Adipocyte (in vitro differentiated cells): ENCODE measurements at regions not wholly inside any gene's neighbourhood (a gene's known extent, or its start where the extent isn't known, plus 50 kb on each side); places are given as distances from the start of the nearest gene placed in this dataset.

ENCODE experiments used
- DNase-seq: peaks from one replicate; pipeline ENCODE4 v3.0.0-alpha.2; 2015; ENCODE audit warnings: low read depth
- H3K27me3 ChIP-seq: replicated peaks from 2 replicates; pipeline ENCODE4 v1.7.0; 2013; ENCODE audit warnings: mild to moderate bottlenecking, low read length, moderate library complexity; ENCODE audit not compliant: control insufficient read depth, insufficient read depth
- H3K36me3 ChIP-seq: 2 replicates; pipeline ENCODE4 v1.7.0; 2013; ENCODE audit warnings: low read length, mild to moderate bottlenecking, moderate library complexity; ENCODE audit not compliant: control insufficient read depth, insufficient read depth, severe bottlenecking
- H3K4me1 ChIP-seq: 2 replicates; pipeline ENCODE4 v1.7.0; 2013; ENCODE audit warnings: mild to moderate bottlenecking, low read length, moderate library complexity; ENCODE audit not compliant: control insufficient read depth, insufficient read depth
- H3K4me3 ChIP-seq: 2 replicates; pipeline ENCODE4 v1.7.0; 2013; ENCODE audit warnings: mild to moderate bottlenecking, low read length, moderate library complexity
- H3K9ac ChIP-seq: 2 replicates; pipeline ENCODE4 v1.7.0; 2013; ENCODE audit warnings: mild to moderate bottlenecking, low read length, moderate library complexity
- H3K9me3 ChIP-seq: 2 replicates; pipeline ENCODE4 v1.7.0; 2013; ENCODE audit warnings: mild to moderate bottlenecking, low read length, moderate library complexity; ENCODE audit not compliant: control insufficient read depth

GRCh38 chr18:30132959-30133358 is 909.6 kb downstream of the DSC3 start:
- Histone ChIP-seq H3K36me3 (no peaks in the 10 kb centered on the region), H3K9ac (no peak overlapping the region), H3K9me3 (no peaks in the 10 kb centered on the region), H3K27me3 (no peaks in the 10 kb centered on the region), H3K4me1 (no peaks in the 10 kb centered on the region), H3K4me3 (no peak overlapping the region)
- peak; percentile 62 for DNase-seq

- Histone ChIP-seq H3K9ac (no peak overlapping the region), H3K27me3 (no peaks in the 10 kb centered on the region), H3K9me3 (peaks cover 16% of the 10 kb centered on the region), H3K4me1 (no peaks in the 10 kb centered on the region), H3K36me3 (no peaks in the 10 kb centered on the region), H3K4me3 (no peak overlapping the region)
- DNase-seq: no peak
Observed at GRCh38 chr18:30121397-30121796, 921.1 kb downstream of the DSC3 start.

- no peaks in the 10 kb centered on the region for H3K4me1 ChIP-seq
- no peaks in the 10 kb centered on the region for H3K36me3 ChIP-seq
- H3K9me3 ChIP-seq: peaks cover 4% of the 10 kb centered on the region
Observed at GRCh38 chr18:30113454-30113853, 929.1 kb downstream of the DSC3 start.

GRCh38 chr18:30106356-30106755 is 936.2 kb downstream of the DSC3 start:
- no peaks in the 10 kb centered on the region for H3K9me3 ChIP-seq
- no peaks in the 10 kb centered on the region for H3K27me3 ChIP-seq
- H3K9ac ChIP-seq: no peak overlapping the region
- no peak overlapping the region for H3K4me3 ChIP-seq
- H3K4me1 ChIP-seq: no peaks in the 10 kb centered on the region
- H3K36me3 ChIP-seq: no peaks in the 10 kb centered on the region
- DNase-seq: peak; percentile 53

More at GRCh38 chr18:30113454-30113853, 929.1 kb downstream of the DSC3 start:
- no peak overlapping the region for H3K9ac ChIP-seq
- H3K27me3 ChIP-seq: no peaks in the 10 kb centered on the region
- DNase-seq: no peak
- H3K4me3 ChIP-seq: no peak overlapping the region

- Histone ChIP-seq H3K36me3 (no peaks in the 10 kb centered on the region), H3K9me3 (no peaks in the 10 kb centered on the region), H3K4me3 (no peak overlapping the region), H3K27me3 (no peaks in the 10 kb centered on the region), H3K9ac (no peak overlapping the region), H3K4me1 (no peaks in the 10 kb centered on the region)
- DNase-seq: no peak
Observed at GRCh38 chr18:30103881-30104280, 938.7 kb downstream of the DSC3 start.

- Histone ChIP-seq H3K4me3 (no peak overlapping the region), H3K9me3 (no peaks in the 10 kb centered on the region), H3K9ac (no peak overlapping the region), H3K4me1 (peaks cover 4% of the 10 kb centered on the region), H3K27me3 (no peaks in the 10 kb centered on the region), H3K36me3 (no peaks in the 10 kb centered on the region)
- no peak for DNase-seq
Observed at GRCh38 chr18:30096796-30097195, 945.7 kb downstream of the DSC3 start.

GRCh38 chr18:30094556-30094955 is 948.0 kb downstream of the DSC3 start:
- Histone ChIP-seq H3K27me3 (no peaks in the 10 kb centered on the region), H3K9me3 (no peaks in the 10 kb centered on the region), H3K4me3 (no peak overlapping the region), H3K4me1 (peaks cover 4% of the 10 kb centered on the region), H3K36me3 (no peaks in the 10 kb centered on the region), H3K9ac (no peak overlapping the region)
- DNase-seq: peak; percentile 80

GRCh38 chr18:30093376-30093775 is 949.2 kb downstream of the DSC3 start:
- no peak for DNase-seq
- no peaks in the 10 kb centered on the region for H3K36me3 ChIP-seq
- no peak overlapping the region for H3K9ac ChIP-seq
- H3K4me1 ChIP-seq: peaks cover 7% of the 10 kb centered on the region
- no peak overlapping the region for H3K4me3 ChIP-seq
- no peaks in the 10 kb centered on the region for H3K27me3 ChIP-seq
- H3K9me3 ChIP-seq: no peaks in the 10 kb centered on the region

- H3K9me3 ChIP-seq: no peaks in the 10 kb centered on the region
- peaks cover 3% of the 10 kb centered on the region for H3K4me1 ChIP-seq
- no peaks in the 10 kb centered on the region for H3K36me3 ChIP-seq
- H3K27me3 ChIP-seq: no peaks in the 10 kb centered on the region
- H3K4me3 ChIP-seq: no peak overlapping the region
- peak; percentile 50 for DNase-seq
- H3K9ac ChIP-seq: no peak overlapping the region
Observed at GRCh38 chr18:30088238-30089015, 954.1 kb downstream of the DSC3 start.

GRCh38 chr18:30086351-30086750 is 956.2 kb downstream of the DSC3 start:
- Histone ChIP-seq H3K9ac (no peak overlapping the region), H3K27me3 (no peaks in the 10 kb centered on the region), H3K4me3 (no peak overlapping the region), H3K36me3 (no peaks in the 10 kb centered on the region), H3K4me1 (peaks cover 3% of the 10 kb centered on the region), H3K9me3 (no peaks in the 10 kb centered on the region)
- DNase-seq: no peak

GRCh38 chr18:30081122-30081521 is 961.4 kb downstream of the DSC3 start:
- no peak overlapping the region for H3K9ac ChIP-seq
- H3K27me3 ChIP-seq: no peaks in the 10 kb centered on the region
- no peak for DNase-seq
- no peak overlapping the region for H3K4me3 ChIP-seq
- no peaks in the 10 kb centered on the region for H3K36me3 ChIP-seq
- no peaks in the 10 kb centered on the region for H3K4me1 ChIP-seq
- H3K9me3 ChIP-seq: peaks cover 4% of the 10 kb centered on the region
